CD4-positive, alpha-beta memory T cell (primary cell): ENCODE measurements at regions not wholly inside any gene's neighbourhood (a gene's known extent, or its start where the extent isn't known, plus 50 kb on each side); places are given as distances from the start of the nearest gene placed in this dataset.

Source experiments
- CTCF ChIA-PET: fragments of 350-600 bp; sonication (Branson Sonifier 250); formaldehyde crosslinking; loops from one replicate; lab custom pipeline; 2021; ENCODE audit warnings: inconsistent platforms; ENCODE audit not compliant: partially characterized antibody; lab: Charles Lee
- POLR2A ChIA-PET: fragments of 350-600 bp; sonication (Branson Sonifier 250); formaldehyde crosslinking; loops from one replicate; lab custom pipeline; 2021; ENCODE audit not compliant: partially characterized antibody; lab: Charles Lee
- DNase-seq, 5 donors: peaks; one replicate each; pipeline versions ENCODE4 v3.0.0 to v3.0.0-alpha.2; 2020 to 2022; ENCODE audit warnings: mixed read lengths in 1 of 5
- H3K27ac ChIP-seq: one replicate; pipeline ENCODE4 v1.7.0; 2013; ENCODE audit warnings: low read depth, low read length
- H3K27me3 ChIP-seq: 2 replicates; pipeline ENCODE4 v1.7.0; 2013; ENCODE audit warnings: mild to moderate bottlenecking, low read length, moderate library complexity; ENCODE audit not compliant: insufficient read depth
- H3K36me3 ChIP-seq: 2 replicates; pipeline ENCODE4 v1.7.0; 2013; ENCODE audit warnings: mild to moderate bottlenecking, low read length, moderate library complexity; ENCODE audit not compliant: insufficient read depth
- H3K4me1 ChIP-seq: 2 replicates; pipeline ENCODE4 v1.7.0; 2013; ENCODE audit warnings: mild to moderate bottlenecking, low read length, moderate library complexity; ENCODE audit not compliant: insufficient read depth
- H3K4me3 ChIP-seq, 2 donors: one replicate each; pipeline ENCODE4 v1.7.0; 2013; ENCODE audit warnings: low read length in 2 of 2, mild to moderate bottlenecking in 1 of 2
- H3K9me3 ChIP-seq, 2 donors: one replicate each; pipeline ENCODE4 v1.7.0; 2013; ENCODE audit warnings: low read length in 2 of 2, control low read depth in 1 of 2; ENCODE audit not compliant: control insufficient read depth in 1 of 2
- H3K27ac Mint-ChIP-seq, 7 donors: one replicate each; pipeline ENCODE4 v1.8.0; 2020 to 2021; ENCODE audit warnings: mixed read lengths in 7 of 7, mild to moderate bottlenecking in 6 of 7, inconsistent platforms in 3 of 7, moderate library complexity in 3 of 7
- H3K27me3 Mint-ChIP-seq, 2 donors: one replicate each; pipeline ENCODE4 v1.8.0; 2020 to 2021; ENCODE audit warnings: mixed read lengths in 2 of 2
- H3K36me3 Mint-ChIP-seq, 2 donors: one replicate each; pipeline ENCODE4 v1.8.0; 2020 to 2021; ENCODE audit warnings: mixed read lengths in 2 of 2, inconsistent platforms in 1 of 2, mild to moderate bottlenecking in 1 of 2
- H3K4me1 Mint-ChIP-seq, 4 donors: one replicate each; pipeline ENCODE4 v1.8.0; 2020 to 2021; ENCODE audit warnings: mixed read lengths in 4 of 4, mild to moderate bottlenecking in 1 of 4
- H3K4me3 Mint-ChIP-seq, 8 donors: one replicate each; pipeline ENCODE4 v1.8.0; 2020 to 2021; ENCODE audit warnings: mixed read lengths in 8 of 8, mild to moderate bottlenecking in 7 of 8, moderate library complexity in 6 of 8, inconsistent platforms in 3 of 8
- H3K9me3 Mint-ChIP-seq, 8 donors: one replicate each; pipeline ENCODE4 v1.8.0; 2020 to 2021; ENCODE audit warnings: mixed read lengths in 8 of 8, mild to moderate bottlenecking in 5 of 8, inconsistent platforms in 3 of 8, moderate library complexity in 1 of 8
- intact Hi-C: fragments of 100-400 bp; cut with micrococcal nuclease; formaldehyde crosslinking; loops from one replicate; pipeline ENCODE4 v1.15.1; 2023

DNA sequence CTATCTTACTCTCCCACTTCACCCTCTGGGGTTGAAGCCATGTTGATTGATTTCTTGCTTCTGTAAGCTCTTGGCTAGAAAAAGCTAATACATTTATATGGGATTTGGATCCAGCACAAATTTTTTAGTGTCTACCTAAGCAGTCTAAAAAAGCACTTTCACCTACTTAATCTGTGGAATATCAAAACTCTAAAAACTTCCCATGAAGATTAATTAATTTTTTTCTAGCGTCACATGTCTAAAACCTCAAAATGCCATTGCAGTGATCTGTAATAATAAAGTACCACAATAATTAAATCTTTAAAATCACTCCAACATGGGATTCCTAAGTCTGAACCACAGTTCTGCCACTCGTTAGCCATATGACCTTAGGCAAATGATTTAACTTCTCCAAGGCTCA is 180.1 kb downstream of the EN1 start:
- Mint-ChIP-seq H3K4me3 (no peak overlapping the region), H3K9me3 (peaks cover 0 to 3% (median 0%) of the 10 kb centered on the region in 8 donors), H3K36me3 (no peaks in the 10 kb centered on the region), H3K27ac (no peak overlapping the region), H3K4me1 (no peaks in the 10 kb centered on the region), H3K27me3 (peaks cover 0 to 3% of the 10 kb centered on the region in 2 donors)
- POLR2A ChIA-PET: no interaction called here
- Histone ChIP-seq H3K27me3 (no peaks in the 10 kb centered on the region), H3K36me3 (no peaks in the 10 kb centered on the region), H3K27ac (no peak overlapping the region), H3K4me1 (no peaks in the 10 kb centered on the region), H3K9me3 (no peaks in the 10 kb centered on the region), H3K4me3 (no peak overlapping the region)
- no peak for DNase-seq
- intact Hi-C loops: no loop called here
- CTCF ChIA-PET: no interaction called here

GRCh38 chr2:118665784-118666529 is 181.5 kb downstream of the EN1 start:
- Mint-ChIP-seq H3K4me3 (no peak overlapping the region), H3K9me3 (peaks cover 0 to 3% (median under 1%) of the 10 kb centered on the region in 8 donors), H3K27ac (no peak overlapping the region), H3K4me1 (no peaks in the 10 kb centered on the region), H3K27me3 (peaks cover 0 to 3% of the 10 kb centered on the region in 2 donors), H3K36me3 (no peaks in the 10 kb centered on the region)
- H3K4me1 ChIP-seq: no peaks in the 10 kb centered on the region
- no peak overlapping the region for H3K4me3 ChIP-seq
- ChIA-PET CTCF (no interaction called here), POLR2A (no interaction called here)
- H3K27ac ChIP-seq: no peak overlapping the region
- no peaks in the 10 kb centered on the region for H3K36me3 ChIP-seq
- H3K27me3 ChIP-seq: no peaks in the 10 kb centered on the region
- no peaks in the 10 kb centered on the region for H3K9me3 ChIP-seq
- intact Hi-C loops: no loop called here
- DNase-seq: no peak

GRCh38 chr2:118661179-118661578 is 186.3 kb downstream of the EN1 start:
- no peaks in the 10 kb centered on the region for H3K4me1 ChIP-seq
- H3K9me3 Mint-ChIP-seq: peaks cover 0 to 5% (median 2%) of the 10 kb centered on the region in 8 donors
- H3K27ac Mint-ChIP-seq: no peak overlapping the region
- ChIA-PET POLR2A (no interaction called here), CTCF (no interaction called here)
- H3K36me3 ChIP-seq: no peaks in the 10 kb centered on the region
- no peak overlapping the region for H3K27ac ChIP-seq
- H3K4me1 Mint-ChIP-seq: no peaks in the 10 kb centered on the region
- intact Hi-C loops: no loop called here
- DNase-seq: no peak
- H3K27me3 Mint-ChIP-seq: peaks cover 0 to 3% of the 10 kb centered on the region in 2 donors
- no peaks in the 10 kb centered on the region for H3K27me3 ChIP-seq
- no peaks in the 10 kb centered on the region for H3K9me3 ChIP-seq
- H3K36me3 Mint-ChIP-seq: no peaks in the 10 kb centered on the region
- no peak overlapping the region for H3K4me3 Mint-ChIP-seq
- H3K4me3 ChIP-seq: no peak overlapping the region

DNA sequence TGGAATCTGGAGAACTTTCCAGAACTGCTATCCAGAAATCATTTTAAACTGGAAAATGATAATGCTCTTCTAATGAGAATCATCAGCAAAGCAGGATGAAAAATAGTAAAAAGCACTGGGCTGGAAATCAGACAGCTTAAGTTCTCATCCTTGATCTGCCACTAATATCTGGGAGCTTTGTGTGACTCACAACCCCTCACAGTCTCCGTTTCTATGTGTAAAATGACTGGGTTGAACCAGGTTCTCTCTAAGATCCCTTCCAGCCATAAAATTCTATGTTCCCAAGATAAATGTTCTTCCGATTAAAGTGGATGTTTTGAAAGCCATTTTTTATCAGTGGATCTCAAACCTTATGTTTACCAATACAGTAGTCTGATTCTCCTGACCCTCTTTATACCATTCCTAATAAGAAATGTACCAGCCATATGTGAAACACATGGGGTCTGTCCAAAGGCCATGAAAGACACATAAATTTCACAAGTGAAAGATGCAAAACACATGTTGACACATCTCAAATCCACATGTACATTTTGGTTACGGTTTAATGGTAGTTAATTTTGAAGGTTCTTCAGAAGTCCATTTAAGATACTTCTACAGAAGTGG is 188.8 kb downstream of the EN1 start:
- H3K27me3 ChIP-seq: no peaks in the 10 kb centered on the region
- ChIA-PET POLR2A (no interaction called here), CTCF (no interaction called here)
- intact Hi-C loops: no loop called here
- H3K4me1 ChIP-seq: no peaks in the 10 kb centered on the region
- peaks cover 0 to 2% of the 10 kb centered on the region in 2 donors for H3K27me3 Mint-ChIP-seq
- H3K4me1 Mint-ChIP-seq: no peaks in the 10 kb centered on the region
- H3K36me3 Mint-ChIP-seq: no peaks in the 10 kb centered on the region
- H3K27ac ChIP-seq: no peak overlapping the region
- no peak overlapping the region for H3K27ac Mint-ChIP-seq
- H3K9me3 Mint-ChIP-seq: peaks cover 0 to 5% (median under 1%) of the 10 kb centered on the region in 8 donors
- H3K9me3 ChIP-seq: no peaks in the 10 kb centered on the region
- H3K4me3 ChIP-seq: no peak overlapping the region
- DNase-seq: no peak
- no peaks in the 10 kb centered on the region for H3K36me3 ChIP-seq
- H3K4me3 Mint-ChIP-seq: no peak overlapping the region

- no peaks in the 10 kb centered on the region for H3K36me3 Mint-ChIP-seq
- H3K4me1 ChIP-seq: no peaks in the 10 kb centered on the region
- H3K4me3 Mint-ChIP-seq: no peak overlapping the region
- ChIA-PET CTCF (no interaction called here), POLR2A (no interaction called here)
- H3K36me3 ChIP-seq: no peaks in the 10 kb centered on the region
- H3K27ac Mint-ChIP-seq: no peak overlapping the region
- peaks cover 0 to 5% (median 2%) of the 10 kb centered on the region in 8 donors for H3K9me3 Mint-ChIP-seq
- DNase-seq: no peak
- H3K4me3 ChIP-seq: no peak overlapping the region
- no peaks in the 10 kb centered on the region for H3K4me1 Mint-ChIP-seq
- no peaks in the 10 kb centered on the region for H3K27me3 ChIP-seq
- no peak overlapping the region for H3K27ac ChIP-seq
- peaks cover 0 to 2% of the 10 kb centered on the region in 2 donors for H3K27me3 Mint-ChIP-seq
- H3K9me3 ChIP-seq: no peaks in the 10 kb centered on the region
- intact Hi-C loops: no loop called here
These were observed 190.0 kb downstream of the EN1 start for GRCh38 chr2:118657466-118657865.

DNA sequence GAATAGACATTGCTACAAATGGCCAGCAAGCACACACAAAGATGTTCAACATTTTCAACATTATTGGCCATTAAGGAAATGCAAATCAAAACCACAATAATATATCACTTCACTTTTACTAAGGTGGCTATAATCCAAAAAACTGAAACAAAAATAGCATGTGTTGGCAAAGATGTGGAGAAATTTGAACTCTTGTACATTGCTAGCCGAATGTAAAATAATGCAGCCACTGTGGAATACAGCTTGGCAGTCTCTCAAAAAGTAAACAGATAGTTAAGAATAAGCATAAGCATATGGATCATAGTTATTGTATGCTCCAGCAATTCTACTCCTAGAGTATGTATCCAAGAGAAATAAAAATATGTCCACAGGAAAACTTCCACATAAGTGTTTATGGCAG is 192.5 kb downstream of the EN1 start:
- ChIA-PET POLR2A (no interaction called here), CTCF (no interaction called here)
- Mint-ChIP-seq H3K36me3 (no peaks in the 10 kb centered on the region), H3K9me3 (peaks cover 0 to 19% (median 10%) of the 10 kb centered on the region in 8 donors), H3K27ac (no peak overlapping the region), H3K4me1 (no peaks in the 10 kb centered on the region), H3K4me3 (no peak overlapping the region), H3K27me3 (peaks cover 0 to 5% of the 10 kb centered on the region in 2 donors)
- Histone ChIP-seq H3K9me3 (no peaks in the 10 kb centered on the region), H3K4me1 (no peaks in the 10 kb centered on the region), H3K36me3 (no peaks in the 10 kb centered on the region), H3K27me3 (no peaks in the 10 kb centered on the region), H3K4me3 (no peak overlapping the region), H3K27ac (no peak overlapping the region)
- intact Hi-C loops: no loop called here
- no peak for DNase-seq

GRCh38 chr2:118650327-118650726 is 197.1 kb downstream of the EN1 start:
- H3K4me1 Mint-ChIP-seq: no peaks in the 10 kb centered on the region
- no peak for DNase-seq
- CTCF ChIA-PET: no interaction called here
- POLR2A ChIA-PET: no interaction called here
- no peak overlapping the region for H3K27ac Mint-ChIP-seq
- Histone ChIP-seq H3K9me3 (no peaks in the 10 kb centered on the region), H3K4me3 (no peak overlapping the region), H3K4me1 (no peaks in the 10 kb centered on the region), H3K27ac (no peak overlapping the region), H3K27me3 (no peaks in the 10 kb centered on the region), H3K36me3 (no peaks in the 10 kb centered on the region)
- H3K4me3 Mint-ChIP-seq: no peak overlapping the region
- intact Hi-C loops: no loop called here
- no peaks in the 10 kb centered on the region for H3K36me3 Mint-ChIP-seq
- H3K9me3 Mint-ChIP-seq: peaks cover 0 to 20% (median 14%) of the 10 kb centered on the region in 8 donors
- H3K27me3 Mint-ChIP-seq: peaks cover 0 to 5% of the 10 kb centered on the region in 2 donors
